GM18909 (cell line): ENCODE measurements at regions not wholly inside any gene's neighbourhood (a gene's known extent, or its start where the extent isn't known, plus 50 kb on each side); places are given as distances from the start of the nearest gene placed in this dataset.

Experiments
- ATAC-seq: cut with Tn5 transposase; IDR thresholded peaks from one replicate; pipeline ENCODE4 v1.9.1; 2021; ENCODE audit warnings: mild to moderate bottlenecking; ENCODE audit not compliant: unreplicated experiment, poor library complexity

- no peak for ATAC-seq
These were observed 172.8 kb upstream of the ZFP64 start for GRCh38 chr20:52364405-52364804.

- no peak for ATAC-seq
These were observed 170.1 kb upstream of the ZFP64 start for GRCh38 chr20:52361650-52362049.

GRCh38 chr20:52349806-52350205 lies 158.2 kb upstream of the ZFP64 start:
- no peak for ATAC-seq

GRCh38 chr20:52348434-52348833 lies 156.9 kb upstream of the ZFP64 start:
- no peak for ATAC-seq

- no peak for ATAC-seq
These were observed 155.2 kb upstream of the ZFP64 start for GRCh38 chr20:52346797-52347196.

GRCh38 chr20:52342913-52343312 lies 151.3 kb upstream of the ZFP64 start:
- ATAC-seq: no peak

- ATAC-seq: no peak
These were observed 148.6 kb upstream of the ZFP64 start for GRCh38 chr20:52340036-52340634.

- ATAC-seq: no peak
These were observed 141.2 kb upstream of the ZFP64 start for GRCh38 chr20:52332649-52333250.

GRCh38 chr20:52332230-52332629 lies 140.7 kb upstream of the ZFP64 start:
- ATAC-seq: no peak

- ATAC-seq: no peak
These were observed 140.1 kb upstream of the ZFP64 start for GRCh38 chr20:52331655-52332054.

- no peak for ATAC-seq
These were observed 129.8 kb upstream of the ZFP64 start for GRCh38 chr20:52321396-52321795.

GRCh38 chr20:52318651-52319050 lies 127.1 kb upstream of the ZFP64 start:
- no peak for ATAC-seq

- no peak for ATAC-seq
These were observed 121.9 kb upstream of the ZFP64 start for GRCh38 chr20:52313341-52313963.

GRCh38 chr20:52312132-52312729 lies 120.7 kb upstream of the ZFP64 start:
- ATAC-seq: peak; percentile 65

GRCh38 chr20:52311209-52311794 lies 119.7 kb upstream of the ZFP64 start:
- ATAC-seq: no peak

GRCh38 chr20:52309181-52309580 lies 117.6 kb upstream of the ZFP64 start:
- no peak for ATAC-seq

- no peak for ATAC-seq
These were observed 114.9 kb upstream of the ZFP64 start for GRCh38 chr20:52306477-52306876.

- ATAC-seq: no peak
These were observed 114.3 kb upstream of the ZFP64 start for GRCh38 chr20:52305858-52306257.

- ATAC-seq: no peak
These were observed 113.6 kb upstream of the ZFP64 start for GRCh38 chr20:52305024-52305645.

- ATAC-seq: no peak
These were observed 111.8 kb upstream of the ZFP64 start for GRCh38 chr20:52303281-52303950.
